ENCODE measurements at regions not wholly inside any gene's neighbourhood (a gene's known extent, or its start where the extent isn't known, plus 50 kb on each side); places are given as distances from the start of the nearest gene placed in this dataset.

DNA sequence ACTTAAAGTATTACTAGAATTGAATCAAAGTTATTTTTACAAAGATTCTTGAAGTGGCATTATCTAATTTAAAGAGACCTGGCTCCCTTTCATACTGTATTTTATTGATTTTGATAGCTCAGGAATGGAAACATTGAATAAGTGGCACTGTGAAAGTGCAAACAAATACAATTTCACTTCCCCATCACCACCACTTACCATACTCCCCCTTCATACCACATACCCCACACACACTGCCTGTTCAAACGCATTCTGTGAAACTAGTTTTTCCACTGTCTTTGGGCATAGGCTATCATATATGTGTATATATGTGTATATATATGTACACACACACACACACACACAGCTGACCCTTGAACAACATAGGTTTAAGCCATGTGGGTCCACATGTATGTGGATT lies 62.1 kb upstream of the ATG10 start:
- Histone ChIP-seq H2AFZ (ENCODE audit: control insufficient read depth, low read depth, low read length) (no peak overlapping the region), H3K9me3 (replicated peaks; ENCODE audit: control insufficient read depth, insufficient read depth, low read length) (no peaks in the 10 kb centered on the region; the same call in 2 of the 3 replicates), H3K4me1 (ENCODE audit: control insufficient read depth, insufficient read depth, low read length) (no peaks in the 10 kb centered on the region), H3K79me2 (ENCODE audit: control insufficient read depth, insufficient read depth, low read length) (no peaks in the 10 kb centered on the region), H3K27me3 (replicated peaks in 1 of 2; ENCODE audit: control insufficient read depth in 2 of 2, insufficient read depth in 2 of 2, low read length in 1 of 2) (no peaks in the 10 kb centered on the region), H3K9ac (ENCODE audit: control insufficient read depth, insufficient read depth, low read length) (no peak overlapping the region), H3K36me3 (ENCODE audit: control insufficient read depth in 2 of 2, insufficient read depth in 2 of 2, low read length in 1 of 2) (no peaks in the 10 kb centered on the region), H3K27ac (ENCODE audit: control insufficient read depth, insufficient read depth) (no peak overlapping the region), H3K4me2 (ENCODE audit: control insufficient read depth, insufficient read depth) (no peak overlapping the region), H3K4me3 (no peak overlapping the region), H4K20me1 (ENCODE audit: control insufficient read depth, insufficient read depth) (no peaks in the 10 kb centered on the region)
- SMC1A ChIA-PET (ENCODE audit: uncharacterized antibody, unreplicated experiment) = interaction anchor here (0.7 to 1.7 kb wide), 8 partner anchors 14 to 403 kb away, joined by 3 to 6 read pairs (median 4); no protein-coding TSS in a partner anchor
- ATAC-seq (peak; percentile 95), DNase-seq (ENCODE audit: low read depth, low spot score) (peak; percentile 39), FAIRE-seq (peak; percentile 31)
- intact Hi-C loops (cut with micrococcal nuclease; ENCODE audit: unreplicated experiment) (no loop called here), in situ Hi-C loops (cut with MboI) (no loop called here)
- CTCF ChIA-PET = interaction anchor here (0.7 to 1.0 kb wide), 3 partner anchors 38 to 260 kb away, joined by 3 read pairs; no protein-coding TSS in a partner anchor
- BruUV-seq (replicated peaks) = no TSS peak
- RAD21 ChIA-PET (ENCODE audit: unreplicated experiment) = interaction anchor here (1.0 to 1.5 kb wide), 7 partner anchors 9 to 191 kb away, joined by 3 to 6 read pairs (median 3); partner anchors contain the start of gene SSBP2
- WGBS (ENCODE audit: insufficient coverage, insufficient replicate concordance, low lambda C conversion rate, missing lambda C conversion rate) = 0% methylated on average over 1 of the region's 1 CpG
- POLR2A ChIA-PET = interaction anchor here (0.6 to 1.0 kb wide), 3 partner anchors 14 to 1635 kb away, joined by 3 to 7 read pairs (median 4); no protein-coding TSS in a partner anchor
- TF ChIP-seq, protein P1, sequence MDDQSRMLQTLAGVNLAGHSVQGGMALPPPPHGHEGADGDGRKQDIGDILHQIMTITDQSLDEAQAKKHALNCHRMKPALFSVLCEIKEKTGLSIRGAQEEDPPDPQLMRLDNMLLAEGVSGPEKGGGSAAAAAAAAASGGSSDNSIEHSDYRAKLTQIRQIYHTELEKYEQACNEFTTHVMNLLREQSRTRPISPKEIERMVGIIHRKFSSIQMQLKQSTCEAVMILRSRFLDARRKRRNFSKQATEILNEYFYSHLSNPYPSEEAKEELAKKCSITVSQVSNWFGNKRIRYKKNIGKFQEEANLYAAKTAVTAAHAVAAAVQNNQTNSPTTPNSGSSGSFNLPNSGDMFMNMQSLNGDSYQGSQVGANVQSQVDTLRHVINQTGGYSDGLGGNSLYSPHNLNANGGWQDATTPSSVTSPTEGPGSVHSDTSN (IDR thresholded peaks at IDR 0.05; ENCODE audit: insufficient replicate concordance, low read depth, low read length) = no peak
- TF ChIP-seq, protein P2, sequence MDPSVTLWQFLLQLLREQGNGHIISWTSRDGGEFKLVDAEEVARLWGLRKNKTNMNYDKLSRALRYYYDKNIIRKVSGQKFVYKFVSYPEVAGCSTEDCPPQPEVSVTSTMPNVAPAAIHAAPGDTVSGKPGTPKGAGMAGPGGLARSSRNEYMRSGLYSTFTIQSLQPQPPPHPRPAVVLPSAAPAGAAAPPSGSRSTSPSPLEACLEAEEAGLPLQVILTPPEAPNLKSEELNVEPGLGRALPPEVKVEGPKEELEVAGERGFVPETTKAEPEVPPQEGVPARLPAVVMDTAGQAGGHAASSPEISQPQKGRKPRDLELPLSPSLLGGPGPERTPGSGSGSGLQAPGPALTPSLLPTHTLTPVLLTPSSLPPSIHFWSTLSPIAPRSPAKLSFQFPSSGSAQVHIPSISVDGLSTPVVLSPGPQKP (IDR thresholded peaks at IDR 0.05; ENCODE audit: low read depth, low read length) = no peak
- TF ChIP-seq NFXL1 (IDR thresholded peaks at IDR 0.05; ENCODE audit: borderline replicate concordance) = no peak
- no peak for TF ChIP-seq ATF3 (IDR thresholded peaks at IDR 0.05; ENCODE audit: borderline replicate concordance, extremely low read depth, low read depth, low read length)
- TF ChIP-seq LARP7 (IDR thresholded peaks at IDR 0.05) = no peak
- TF ChIP-seq IKZF2 (IDR thresholded peaks at IDR 0.05) = peak; percentile 35 to 72; a peak in 3 of 4 replicates
- peak; percentile 86 for TF ChIP-seq DPF2 (IDR thresholded peaks at IDR 0.05)
- no peak for TF ChIP-seq KDM1A (IDR thresholded peaks at IDR 0.05; ENCODE audit: borderline replicate concordance)
- no peak for TF ChIP-seq SIN3A (IDR thresholded peaks at IDR 0.05; ENCODE audit: low read depth, low read length)
- no peak for TF ChIP-seq SREBF1 (IDR thresholded peaks at IDR 0.05; ENCODE audit: low read length)
- peak in 1 of 2 experiments; percentile 9; a peak in 1 of 4 replicates for TF ChIP-seq BHLHE40 (IDR thresholded peaks at IDR 0.05; ENCODE audit: borderline replicate concordance in 1 of 2, low read depth in 2 of 2, low read length in 1 of 2)
- TF ChIP-seq ZBED1 (IDR thresholded peaks at IDR 0.05; ENCODE audit: borderline replicate concordance) = no peak
- no peak for TF ChIP-seq ZNF592 (IDR thresholded peaks at IDR 0.05)
- TF ChIP-seq SREBF2 (IDR thresholded peaks at IDR 0.05; ENCODE audit: low read length) = no peak
- no peak for TF ChIP-seq MXI1 (IDR thresholded peaks at IDR 0.05; ENCODE audit: low read depth, low read length)
- TF ChIP-seq CREB1 (IDR thresholded peaks at IDR 0.05; ENCODE audit: low read depth) = no peak
- TF ChIP-seq ZZZ3 (IDR thresholded peaks at IDR 0.05; ENCODE audit: control insufficient read depth, insufficient read length, low read depth) = no peak

All from GM12878 (cell line).